ENCODE measurements at regions not wholly inside any gene's neighbourhood (a gene's known extent, or its start where the extent isn't known, plus 50 kb on each side); places are given as distances from the start of the nearest gene placed in this dataset.
"Not testable (repeated sequence)": the region's sequence is repeated elsewhere in the genome, so short reads cannot be mapped to it uniquely, and the experiment has no call there.

- ChIA-PET POLR2A (ENCODE audit: low non-redundant PET) (no interaction called here), CTCF (no interaction called here)
- BruUV-seq (replicated peaks), result no TSS peak
Measured at GRCh38 chr16:88208112-88208511, 174.6 kb upstream of the ZNF469 start.

GRCh38 chr16:88208776-88209175 is 174.0 kb upstream of the ZNF469 start:
- H3K27ac ChIP-seq (ENCODE audit: low read depth, low read length, poor library complexity, severe bottlenecking); DNase-seq (ENCODE audit: low spot score); H3K4me3 ChIP-seq (ENCODE audit: low read depth, low read length, poor library complexity, severe bottlenecking); BruUV-seq (replicated peaks); CTCF ChIA-PET; H3K4me1 ChIP-seq (ENCODE audit: insufficient read depth, low read length, poor library complexity, severe bottlenecking); H3K27me3 ChIP-seq (replicated peaks; ENCODE audit: insufficient read depth, low read depth, low read length, poor library complexity); POLR2A ChIA-PET (ENCODE audit: low non-redundant PET); H3K9me3 ChIP-seq (ENCODE audit: low read depth, low read length, poor library complexity, severe bottlenecking); H3K36me3 ChIP-seq (ENCODE audit: insufficient read depth, low read length, poor library complexity, severe bottlenecking); intact Hi-C loops (cut with micrococcal nuclease; ENCODE audit: unreplicated experiment): not testable (repeated sequence)

More at GRCh38 chr16:88208112-88208511, 174.6 kb upstream of the ZNF469 start:
- no peak for DNase-seq (ENCODE audit: low spot score)
- no peaks in the 10 kb centered on the region for H3K27me3 ChIP-seq (replicated peaks; ENCODE audit: insufficient read depth, low read depth, low read length, poor library complexity)
- TF ChIP-seq EZH2 (IDR thresholded peaks at IDR 0.05; ENCODE audit: borderline replicate concordance, low read depth, low read length, poor library complexity, severe bottlenecking) (no peak), CTCF (conservative IDR thresholded peaks at IDR 0.05; ENCODE audit: low read depth, low read length) (no peak)
- H3K4me1 ChIP-seq (ENCODE audit: insufficient read depth, low read length, poor library complexity, severe bottlenecking), result no peaks in the 10 kb centered on the region
- no peaks in the 10 kb centered on the region for H3K36me3 ChIP-seq (ENCODE audit: insufficient read depth, low read length, poor library complexity, severe bottlenecking)
- H3K4me3 ChIP-seq (ENCODE audit: low read depth, low read length, poor library complexity, severe bottlenecking), result no peak overlapping the region
- H3K9me3 ChIP-seq (ENCODE audit: low read depth, low read length, poor library complexity, severe bottlenecking), result no peaks in the 10 kb centered on the region
- intact Hi-C loops (cut with micrococcal nuclease; ENCODE audit: unreplicated experiment), result no loop called here
- H3K27ac ChIP-seq (ENCODE audit: low read depth, low read length, poor library complexity, severe bottlenecking), result no peak overlapping the region

GRCh38 chr16:88209579-88209978 is 173.2 kb upstream of the ZNF469 start:
- intact Hi-C loops (cut with micrococcal nuclease; ENCODE audit: unreplicated experiment); DNase-seq (ENCODE audit: low spot score); H3K4me1 ChIP-seq (ENCODE audit: insufficient read depth, low read length, poor library complexity, severe bottlenecking); H3K36me3 ChIP-seq (ENCODE audit: insufficient read depth, low read length, poor library complexity, severe bottlenecking); CTCF ChIA-PET; H3K4me3 ChIP-seq (ENCODE audit: low read depth, low read length, poor library complexity, severe bottlenecking); H3K27me3 ChIP-seq (replicated peaks; ENCODE audit: insufficient read depth, low read depth, low read length, poor library complexity); H3K27ac ChIP-seq (ENCODE audit: low read depth, low read length, poor library complexity, severe bottlenecking); H3K9me3 ChIP-seq (ENCODE audit: low read depth, low read length, poor library complexity, severe bottlenecking); BruUV-seq (replicated peaks); POLR2A ChIA-PET (ENCODE audit: low non-redundant PET): not testable (repeated sequence)

- H3K9me3 ChIP-seq (ENCODE audit: low read depth, low read length, poor library complexity, severe bottlenecking); POLR2A ChIA-PET (ENCODE audit: low non-redundant PET); intact Hi-C loops (cut with micrococcal nuclease; ENCODE audit: unreplicated experiment); H3K27me3 ChIP-seq (replicated peaks; ENCODE audit: insufficient read depth, low read depth, low read length, poor library complexity); H3K4me1 ChIP-seq (ENCODE audit: insufficient read depth, low read length, poor library complexity, severe bottlenecking); CTCF ChIA-PET; H3K4me3 ChIP-seq (ENCODE audit: low read depth, low read length, poor library complexity, severe bottlenecking); BruUV-seq (replicated peaks); DNase-seq (ENCODE audit: low spot score); H3K36me3 ChIP-seq (ENCODE audit: insufficient read depth, low read length, poor library complexity, severe bottlenecking); H3K27ac ChIP-seq (ENCODE audit: low read depth, low read length, poor library complexity, severe bottlenecking): not testable (repeated sequence)
Measured at GRCh38 chr16:88213937-88214336, 168.8 kb upstream of the ZNF469 start.

- intact Hi-C loops (cut with micrococcal nuclease; ENCODE audit: unreplicated experiment); H3K27ac ChIP-seq (ENCODE audit: low read depth, low read length, poor library complexity, severe bottlenecking); DNase-seq (ENCODE audit: low spot score); CTCF ChIA-PET; H3K9me3 ChIP-seq (ENCODE audit: low read depth, low read length, poor library complexity, severe bottlenecking); H3K36me3 ChIP-seq (ENCODE audit: insufficient read depth, low read length, poor library complexity, severe bottlenecking); BruUV-seq (replicated peaks); H3K4me1 ChIP-seq (ENCODE audit: insufficient read depth, low read length, poor library complexity, severe bottlenecking); H3K4me3 ChIP-seq (ENCODE audit: low read depth, low read length, poor library complexity, severe bottlenecking); H3K27me3 ChIP-seq (replicated peaks; ENCODE audit: insufficient read depth, low read depth, low read length, poor library complexity); POLR2A ChIA-PET (ENCODE audit: low non-redundant PET): not testable (repeated sequence)
Measured at GRCh38 chr16:88221001-88221761, 161.6 kb upstream of the ZNF469 start.

GRCh38 chr16:88223696-88224095 is 159.1 kb upstream of the ZNF469 start:
- DNase-seq (ENCODE audit: low spot score); H3K27ac ChIP-seq (ENCODE audit: low read depth, low read length, poor library complexity, severe bottlenecking); BruUV-seq (replicated peaks); H3K4me1 ChIP-seq (ENCODE audit: insufficient read depth, low read length, poor library complexity, severe bottlenecking); intact Hi-C loops (cut with micrococcal nuclease; ENCODE audit: unreplicated experiment); POLR2A ChIA-PET (ENCODE audit: low non-redundant PET); H3K27me3 ChIP-seq (replicated peaks; ENCODE audit: insufficient read depth, low read depth, low read length, poor library complexity); H3K36me3 ChIP-seq (ENCODE audit: insufficient read depth, low read length, poor library complexity, severe bottlenecking); H3K9me3 ChIP-seq (ENCODE audit: low read depth, low read length, poor library complexity, severe bottlenecking); H3K4me3 ChIP-seq (ENCODE audit: low read depth, low read length, poor library complexity, severe bottlenecking); CTCF ChIA-PET: not testable (repeated sequence)

Measured in A673 (cell line).